Neural cell (in vitro differentiated cells): ENCODE measurements at regions not wholly inside any gene's neighbourhood (a gene's known extent, or its start where the extent isn't known, plus 50 kb on each side); places are given as distances from the start of the nearest gene placed in this dataset.

Experiments
- H2AFZ ChIP-seq: fragments of 200-600, 300-800 bp; sonication (generic), shearing (Covaris generic); 2 replicates; pipeline ENCODE4 v1.6.0; 2014; ENCODE audit warnings: low read depth, mild to moderate bottlenecking, antibody characterized with exemption, low read length, moderate library complexity
- H3F3A ChIP-seq: fragments of 200-600 bp; shearing (Covaris generic); 2 replicates; pipeline ENCODE4 v1.6.1; 2016; ENCODE audit warnings: mild to moderate bottlenecking, moderate library complexity, mixed read lengths, antibody characterized with exemption, low read length; ENCODE audit not compliant: insufficient read depth, poor library complexity, severe bottlenecking
- H3K27ac ChIP-seq: fragments of 200-600, 300-800 bp; sonication (generic), shearing (Covaris generic); 2 replicates; pipeline ENCODE4 v1.5.1; 2014; ENCODE audit warnings: mild to moderate bottlenecking, low read length, moderate library complexity
- H3K27me3 ChIP-seq: fragments of 300-800, 200-600 bp; sonication (generic), shearing (Covaris generic); 2 replicates; pipeline ENCODE4 v1.6.0; 2014; ENCODE audit warnings: mild to moderate bottlenecking, low read depth, low read length, moderate library complexity; ENCODE audit not compliant: insufficient read depth
- H3K36me3 ChIP-seq: fragments of 300-800, 200-600 bp; sonication (generic), shearing (Covaris generic); 2 replicates; pipeline ENCODE4 v1.5.1; 2014; ENCODE audit warnings: mild to moderate bottlenecking, antibody characterized with exemption, low read length, moderate library complexity; ENCODE audit not compliant: insufficient read depth
- H3K4me2 ChIP-seq: fragments of 300-800, 200-600 bp; sonication (generic), shearing (Covaris generic); 2 replicates; pipeline ENCODE4 v1.6.0; 2014; ENCODE audit warnings: mild to moderate bottlenecking, low read length
- H3K4me3 ChIP-seq: fragments of 300-800, 200-600 bp; sonication (generic), shearing (Covaris generic); 2 replicates; pipeline ENCODE4 v1.5.1; 2014; ENCODE audit warnings: mild to moderate bottlenecking, low read length, moderate library complexity
- H3K79me2 ChIP-seq: fragments of 200-600 bp; shearing (Covaris generic); replicated peaks from 2 replicates; pipeline ENCODE4 v1.6.0; 2014; ENCODE audit warnings: mild to moderate bottlenecking, low read length, moderate library complexity; ENCODE audit not compliant: insufficient read depth
- H3K9ac ChIP-seq: fragments of 300-800, 200-600 bp; sonication (generic), shearing (Covaris generic); 2 replicates; pipeline ENCODE4 v1.6.1; 2016; ENCODE audit warnings: mild to moderate bottlenecking, low read length, mixed read lengths
- H3K9me2 ChIP-seq: fragments of 200-600 bp; shearing (Covaris generic); 2 replicates; pipeline ENCODE4 v1.6.1; 2016; ENCODE audit warnings: mild to moderate bottlenecking, low read length, mixed read lengths; ENCODE audit not compliant: insufficient read depth
- H3K9me3 ChIP-seq: fragments of 200-600, 300-800 bp; sonication (generic), shearing (Covaris generic); 2 replicates; pipeline ENCODE4 v1.6.1; 2016; ENCODE audit warnings: mild to moderate bottlenecking, mixed run types, low read length, moderate library complexity, mixed read lengths
- H4K20me1 ChIP-seq: fragments of 200-600 bp; shearing (Covaris generic); 2 replicates; pipeline ENCODE4 v1.6.1; 2016; ENCODE audit warnings: mild to moderate bottlenecking, mixed run types; ENCODE audit not compliant: insufficient read depth
- EP300 ChIP-seq: fragments of 450-650 bp; conservative IDR thresholded peaks from 2 replicates; pipeline ENCODE4 v1.6.1; 2014; ENCODE audit warnings: antibody characterized with exemption, mild to moderate bottlenecking, moderate library complexity; ENCODE audit not compliant: poor library complexity, severe bottlenecking
- EZH2 ChIP-seq: fragments of 200-600, 300-800 bp; shearing (Covaris generic), sonication (generic); IDR thresholded peaks from 2 replicates; pipeline ENCODE4 v1.6.1; 2014; ENCODE audit warnings: antibody characterized with exemption, low read length, borderline replicate concordance, mild to moderate bottlenecking; ENCODE audit not compliant: insufficient read depth, poor library complexity, severe bottlenecking
- MXI1 ChIP-seq: fragments of 450-650 bp; conservative IDR thresholded peaks from 2 replicates; pipeline ENCODE4 v1.6.1; 2014; ENCODE audit warnings: antibody characterized with exemption, mild to moderate bottlenecking; ENCODE audit not compliant: poor library complexity, severe bottlenecking
- POLR2AphosphoS5 ChIP-seq: IDR thresholded peaks from 2 replicates; pipeline ENCODE4 v1.6.1; 2012
- RAD21 ChIP-seq: fragments of 450-650 bp; conservative IDR thresholded peaks from 2 replicates; pipeline ENCODE4 v1.6.1; 2014; ENCODE audit warnings: antibody characterized with exemption, mild to moderate bottlenecking, moderate library complexity
- SMC3 ChIP-seq: fragments of 450-650 bp; conservative IDR thresholded peaks from 2 replicates; pipeline ENCODE4 v1.6.1; 2014; ENCODE audit warnings: antibody characterized with exemption, mild to moderate bottlenecking, moderate library complexity; ENCODE audit not compliant: poor library complexity
- TAF1 ChIP-seq: IDR thresholded peaks from 2 replicates; pipeline ENCODE4 v1.6.1; 2012; ENCODE audit warnings: low read depth
- TF ChIP-seq, protein P1 (sequence below): fragments of 450-650 bp; IDR thresholded peaks from 2 replicates; pipeline ENCODE4 v1.5.1; 2014; ENCODE audit warnings: antibody characterized with exemption, mild to moderate bottlenecking, moderate library complexity; ENCODE audit not compliant: poor library complexity, severe bottlenecking
- TF ChIP-seq, protein P2 (sequence below): IDR thresholded peaks from 2 replicates; pipeline ENCODE4 v1.6.1; 2012; ENCODE audit warnings: borderline replicate concordance

GRCh38 chr21:43325968-43326715 is 100.8 kb downstream of the SIK1 start:
- no peaks in the 10 kb centered on the region for H3K36me3 ChIP-seq
- H3K27ac ChIP-seq, result no peak overlapping the region
- H2AFZ ChIP-seq, result no peak overlapping the region
- H3K9me2 ChIP-seq, result no peaks in the 10 kb centered on the region
- H4K20me1 ChIP-seq, result no peaks in the 10 kb centered on the region
- no peak overlapping the region for H3K9ac ChIP-seq
- H3K4me2 ChIP-seq, result no peak overlapping the region
- no peaks in the 10 kb centered on the region for H3F3A ChIP-seq
- no peaks in the 10 kb centered on the region for H3K79me2 ChIP-seq
- TF ChIP-seq TAF1, result no peak
- no peak for TF ChIP-seq EP300
- TF ChIP-seq MXI1, result no peak
- no peak for TF ChIP-seq EZH2
- no peak for TF ChIP-seq SMC3
- no peak for TF ChIP-seq RAD21
- TF ChIP-seq POLR2AphosphoS5, result no peak
- TF ChIP-seq, protein P1, sequence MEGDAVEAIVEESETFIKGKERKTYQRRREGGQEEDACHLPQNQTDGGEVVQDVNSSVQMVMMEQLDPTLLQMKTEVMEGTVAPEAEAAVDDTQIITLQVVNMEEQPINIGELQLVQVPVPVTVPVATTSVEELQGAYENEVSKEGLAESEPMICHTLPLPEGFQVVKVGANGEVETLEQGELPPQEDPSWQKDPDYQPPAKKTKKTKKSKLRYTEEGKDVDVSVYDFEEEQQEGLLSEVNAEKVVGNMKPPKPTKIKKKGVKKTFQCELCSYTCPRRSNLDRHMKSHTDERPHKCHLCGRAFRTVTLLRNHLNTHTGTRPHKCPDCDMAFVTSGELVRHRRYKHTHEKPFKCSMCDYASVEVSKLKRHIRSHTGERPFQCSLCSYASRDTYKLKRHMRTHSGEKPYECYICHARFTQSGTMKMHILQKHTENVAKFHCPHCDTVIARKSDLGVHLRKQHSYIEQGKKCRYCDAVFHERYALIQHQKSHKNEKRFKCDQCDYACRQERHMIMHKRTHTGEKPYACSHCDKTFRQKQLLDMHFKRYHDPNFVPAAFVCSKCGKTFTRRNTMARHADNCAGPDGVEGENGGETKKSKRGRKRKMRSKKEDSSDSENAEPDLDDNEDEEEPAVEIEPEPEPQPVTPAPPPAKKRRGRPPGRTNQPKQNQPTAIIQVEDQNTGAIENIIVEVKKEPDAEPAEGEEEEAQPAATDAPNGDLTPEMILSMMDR, result no peak
- TF ChIP-seq, protein P2, sequence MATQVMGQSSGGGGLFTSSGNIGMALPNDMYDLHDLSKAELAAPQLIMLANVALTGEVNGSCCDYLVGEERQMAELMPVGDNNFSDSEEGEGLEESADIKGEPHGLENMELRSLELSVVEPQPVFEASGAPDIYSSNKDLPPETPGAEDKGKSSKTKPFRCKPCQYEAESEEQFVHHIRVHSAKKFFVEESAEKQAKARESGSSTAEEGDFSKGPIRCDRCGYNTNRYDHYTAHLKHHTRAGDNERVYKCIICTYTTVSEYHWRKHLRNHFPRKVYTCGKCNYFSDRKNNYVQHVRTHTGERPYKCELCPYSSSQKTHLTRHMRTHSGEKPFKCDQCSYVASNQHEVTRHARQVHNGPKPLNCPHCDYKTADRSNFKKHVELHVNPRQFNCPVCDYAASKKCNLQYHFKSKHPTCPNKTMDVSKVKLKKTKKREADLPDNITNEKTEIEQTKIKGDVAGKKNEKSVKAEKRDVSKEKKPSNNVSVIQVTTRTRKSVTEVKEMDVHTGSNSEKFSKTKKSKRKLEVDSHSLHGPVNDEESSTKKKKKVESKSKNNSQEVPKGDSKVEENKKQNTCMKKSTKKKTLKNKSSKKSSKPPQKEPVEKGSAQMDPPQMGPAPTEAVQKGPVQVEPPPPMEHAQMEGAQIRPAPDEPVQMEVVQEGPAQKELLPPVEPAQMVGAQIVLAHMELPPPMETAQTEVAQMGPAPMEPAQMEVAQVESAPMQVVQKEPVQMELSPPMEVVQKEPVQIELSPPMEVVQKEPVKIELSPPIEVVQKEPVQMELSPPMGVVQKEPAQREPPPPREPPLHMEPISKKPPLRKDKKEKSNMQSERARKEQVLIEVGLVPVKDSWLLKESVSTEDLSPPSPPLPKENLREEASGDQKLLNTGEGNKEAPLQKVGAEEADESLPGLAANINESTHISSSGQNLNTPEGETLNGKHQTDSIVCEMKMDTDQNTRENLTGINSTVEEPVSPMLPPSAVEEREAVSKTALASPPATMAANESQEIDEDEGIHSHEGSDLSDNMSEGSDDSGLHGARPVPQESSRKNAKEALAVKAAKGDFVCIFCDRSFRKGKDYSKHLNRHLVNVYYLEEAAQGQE, result no peak
- H3K27me3 ChIP-seq, result no peaks in the 10 kb centered on the region
- H3K4me3 ChIP-seq, result no peak overlapping the region
- no peaks in the 10 kb centered on the region for H3K9me3 ChIP-seq

GRCh38 chr21:43325036-43325435 is 101.9 kb downstream of the SIK1 start:
- no peak overlapping the region for H3K4me2 ChIP-seq
- no peaks in the 10 kb centered on the region for H3K79me2 ChIP-seq
- H3K9me3 ChIP-seq, result no peaks in the 10 kb centered on the region
- no peaks in the 10 kb centered on the region for H3K36me3 ChIP-seq
- no peak overlapping the region for H2AFZ ChIP-seq
- H3K9ac ChIP-seq, result no peak overlapping the region
- H3K9me2 ChIP-seq, result no peaks in the 10 kb centered on the region
- H4K20me1 ChIP-seq, result no peaks in the 10 kb centered on the region
- no peak overlapping the region for H3K27ac ChIP-seq
- no peaks in the 10 kb centered on the region for H3F3A ChIP-seq
- no peaks in the 10 kb centered on the region for H3K27me3 ChIP-seq
- H3K4me3 ChIP-seq, result no peak overlapping the region
- TF ChIP-seq EZH2, result no peak
- no peak for TF ChIP-seq RAD21
- TF ChIP-seq, protein P1, result no peak
- TF ChIP-seq, protein P2, result no peak
- TF ChIP-seq POLR2AphosphoS5, result no peak
- TF ChIP-seq EP300, result no peak
- no peak for TF ChIP-seq SMC3
- TF ChIP-seq TAF1, result no peak
- TF ChIP-seq MXI1, result no peak
